ENCODE measurements at regions not wholly inside any gene's neighbourhood (a gene's known extent, or its start where the extent isn't known, plus 50 kb on each side); places are given as distances from the start of the nearest gene placed in this dataset.

DNA sequence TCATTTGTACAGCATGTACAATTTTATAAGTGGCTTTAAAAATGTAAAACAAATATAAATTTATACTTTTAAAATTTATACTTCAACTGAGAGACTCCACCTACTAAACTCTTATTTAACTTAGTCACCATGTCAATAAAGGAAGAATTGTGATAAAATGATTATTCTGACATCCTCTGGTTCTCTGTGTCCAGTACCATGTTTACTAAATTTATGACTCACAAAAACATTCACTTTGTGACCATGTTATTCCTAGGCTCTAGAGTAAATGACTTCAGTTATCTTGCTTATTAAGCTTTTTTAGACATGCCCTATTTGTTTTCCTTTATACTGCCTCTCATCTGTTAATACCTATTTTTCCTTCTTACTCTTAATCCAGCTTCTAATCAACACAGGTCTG lies 959.6 kb upstream of the SLC39A10 start:
- no peak overlapping the region for H3K4me2 ChIP-seq (ENCODE audit: insufficient read depth, low read length)
- H4K20me1 ChIP-seq (ENCODE audit: insufficient read depth, low read length), result no peaks in the 10 kb centered on the region
- H3K79me2 ChIP-seq (ENCODE audit: insufficient read depth, low read length), result no peaks in the 10 kb centered on the region
- H3K4me1 ChIP-seq (ENCODE audit: insufficient read depth, low read length), result no peaks in the 10 kb centered on the region
- no peak overlapping the region for H2AFZ ChIP-seq (ENCODE audit: low read length)
- no peaks in the 10 kb centered on the region for H3K36me3 ChIP-seq (ENCODE audit: insufficient read depth, low read length)
- no peak overlapping the region for H3K4me3 ChIP-seq (ENCODE audit: insufficient read depth, low read length)
- TF ChIP-seq, protein P1, sequence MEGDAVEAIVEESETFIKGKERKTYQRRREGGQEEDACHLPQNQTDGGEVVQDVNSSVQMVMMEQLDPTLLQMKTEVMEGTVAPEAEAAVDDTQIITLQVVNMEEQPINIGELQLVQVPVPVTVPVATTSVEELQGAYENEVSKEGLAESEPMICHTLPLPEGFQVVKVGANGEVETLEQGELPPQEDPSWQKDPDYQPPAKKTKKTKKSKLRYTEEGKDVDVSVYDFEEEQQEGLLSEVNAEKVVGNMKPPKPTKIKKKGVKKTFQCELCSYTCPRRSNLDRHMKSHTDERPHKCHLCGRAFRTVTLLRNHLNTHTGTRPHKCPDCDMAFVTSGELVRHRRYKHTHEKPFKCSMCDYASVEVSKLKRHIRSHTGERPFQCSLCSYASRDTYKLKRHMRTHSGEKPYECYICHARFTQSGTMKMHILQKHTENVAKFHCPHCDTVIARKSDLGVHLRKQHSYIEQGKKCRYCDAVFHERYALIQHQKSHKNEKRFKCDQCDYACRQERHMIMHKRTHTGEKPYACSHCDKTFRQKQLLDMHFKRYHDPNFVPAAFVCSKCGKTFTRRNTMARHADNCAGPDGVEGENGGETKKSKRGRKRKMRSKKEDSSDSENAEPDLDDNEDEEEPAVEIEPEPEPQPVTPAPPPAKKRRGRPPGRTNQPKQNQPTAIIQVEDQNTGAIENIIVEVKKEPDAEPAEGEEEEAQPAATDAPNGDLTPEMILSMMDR (IDR thresholded peaks at IDR 0.05; ENCODE audit: extremely low read depth, low read depth, low read length), result no peak
- H3K27me3 ChIP-seq (ENCODE audit: insufficient read depth, low read length), result no peaks in the 10 kb centered on the region
- H3K27ac ChIP-seq (ENCODE audit: low read depth, low read length), result no peak overlapping the region
- no peaks in the 10 kb centered on the region for H3K9me3 ChIP-seq (ENCODE audit: low read depth, low read length)
- no peak for DNase-seq (ENCODE audit: insufficient read length, low spot score, missing footprints)

DNA sequence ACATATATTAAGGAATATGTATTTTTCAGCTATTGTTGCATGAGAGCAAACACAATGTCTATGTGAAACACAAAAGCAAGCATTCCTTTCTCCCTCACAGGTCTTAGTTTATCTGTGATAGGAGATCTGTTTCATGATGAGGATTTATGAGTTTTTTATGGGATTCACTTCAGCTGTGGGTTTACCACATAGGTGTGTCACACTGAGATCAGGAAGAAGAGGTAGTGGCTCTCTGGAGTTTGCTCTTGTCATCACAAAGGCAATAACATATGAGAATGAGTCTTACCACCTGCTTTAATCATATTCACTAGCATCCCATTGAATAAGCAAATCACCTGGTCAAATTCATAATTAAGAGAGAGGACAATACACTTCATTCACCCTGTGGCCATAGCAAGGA lies 960.3 kb upstream of the SLC39A10 start:
- Histone ChIP-seq H3K27ac (ENCODE audit: low read depth, low read length) (no peak overlapping the region), H3K36me3 (ENCODE audit: insufficient read depth, low read length) (no peaks in the 10 kb centered on the region), H3K9me3 (ENCODE audit: low read depth, low read length) (no peaks in the 10 kb centered on the region), H3K79me2 (ENCODE audit: insufficient read depth, low read length) (no peaks in the 10 kb centered on the region), H3K27me3 (ENCODE audit: insufficient read depth, low read length) (no peaks in the 10 kb centered on the region), H2AFZ (ENCODE audit: low read length) (no peak overlapping the region), H3K4me3 (ENCODE audit: insufficient read depth, low read length) (no peak overlapping the region), H4K20me1 (ENCODE audit: insufficient read depth, low read length) (no peaks in the 10 kb centered on the region), H3K4me2 (ENCODE audit: insufficient read depth, low read length) (no peak overlapping the region), H3K4me1 (ENCODE audit: insufficient read depth, low read length) (no peaks in the 10 kb centered on the region)
- TF ChIP-seq, protein P1 (IDR thresholded peaks at IDR 0.05; ENCODE audit: extremely low read depth, low read depth, low read length), result no peak
- DNase-seq (ENCODE audit: insufficient read length, low spot score, missing footprints), result no peak

DNA sequence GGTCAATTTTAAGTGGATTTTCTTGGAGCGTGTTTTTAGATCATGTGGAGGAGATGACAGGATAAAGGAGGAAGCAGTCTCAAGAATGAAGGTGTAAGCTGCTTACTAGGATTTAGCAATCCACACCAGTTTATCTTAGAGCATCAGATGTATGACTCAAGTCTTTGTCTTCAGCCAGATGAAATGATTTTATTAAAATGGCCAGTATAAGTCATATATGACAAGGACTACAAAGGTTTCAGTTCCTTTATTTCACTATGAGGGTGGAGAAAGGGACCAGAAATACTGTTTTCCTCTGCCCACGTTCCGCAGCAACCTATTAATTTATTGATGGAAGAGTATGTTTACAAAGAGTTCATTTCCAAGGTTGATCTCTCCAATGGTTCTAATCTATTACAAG lies 970.5 kb upstream of the SLC39A10 start:
- H3K36me3 ChIP-seq (ENCODE audit: insufficient read depth, low read length), result no peaks in the 10 kb centered on the region
- no peaks in the 10 kb centered on the region for H4K20me1 ChIP-seq (ENCODE audit: insufficient read depth, low read length)
- DNase-seq (ENCODE audit: insufficient read length, low spot score, missing footprints), result no peak
- no peak overlapping the region for H2AFZ ChIP-seq (ENCODE audit: low read length)
- no peaks in the 10 kb centered on the region for H3K27me3 ChIP-seq (ENCODE audit: insufficient read depth, low read length)
- H3K27ac ChIP-seq (ENCODE audit: low read depth, low read length), result no peak overlapping the region
- no peak overlapping the region for H3K4me3 ChIP-seq (ENCODE audit: insufficient read depth, low read length)
- H3K79me2 ChIP-seq (ENCODE audit: insufficient read depth, low read length), result no peaks in the 10 kb centered on the region
- TF ChIP-seq, protein P1 (IDR thresholded peaks at IDR 0.05; ENCODE audit: extremely low read depth, low read depth, low read length), result no peak
- no peaks in the 10 kb centered on the region for H3K4me1 ChIP-seq (ENCODE audit: insufficient read depth, low read length)
- no peaks in the 10 kb centered on the region for H3K9me3 ChIP-seq (ENCODE audit: low read depth, low read length)
- H3K4me2 ChIP-seq (ENCODE audit: insufficient read depth, low read length), result no peak overlapping the region

DNA sequence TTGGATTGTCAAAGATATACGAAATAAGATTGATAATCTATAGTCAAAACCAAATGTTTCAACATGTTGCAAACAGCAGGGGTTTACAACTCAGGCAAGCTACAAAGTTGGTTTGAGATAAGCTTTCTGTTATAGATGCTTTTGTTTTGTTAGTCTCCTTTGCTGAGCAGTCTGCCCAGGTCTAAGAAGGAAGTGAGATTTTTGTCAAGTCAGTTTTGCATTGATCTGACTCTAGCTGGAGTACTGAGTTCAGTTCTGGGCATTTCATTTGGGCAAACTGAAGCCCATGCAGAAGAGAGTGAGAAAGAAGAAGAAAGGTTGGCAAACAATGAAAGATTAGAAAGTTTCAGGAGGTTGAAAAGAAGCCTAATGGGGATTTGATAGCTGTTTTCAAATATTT lies 983.0 kb upstream of the SLC39A10 start:
- TF ChIP-seq, protein P1 (IDR thresholded peaks at IDR 0.05; ENCODE audit: extremely low read depth, low read depth, low read length), result no peak
- Histone ChIP-seq H3K79me2 (ENCODE audit: insufficient read depth, low read length) (no peaks in the 10 kb centered on the region), H3K4me2 (ENCODE audit: insufficient read depth, low read length) (no peak overlapping the region), H3K9me3 (ENCODE audit: low read depth, low read length) (peaks cover 1% of the 10 kb centered on the region), H2AFZ (ENCODE audit: low read length) (no peak overlapping the region), H3K36me3 (ENCODE audit: insufficient read depth, low read length) (no peaks in the 10 kb centered on the region), H3K4me1 (ENCODE audit: insufficient read depth, low read length) (no peaks in the 10 kb centered on the region), H4K20me1 (ENCODE audit: insufficient read depth, low read length) (no peaks in the 10 kb centered on the region), H3K27ac (ENCODE audit: low read depth, low read length) (no peak overlapping the region), H3K27me3 (ENCODE audit: insufficient read depth, low read length) (no peaks in the 10 kb centered on the region), H3K4me3 (ENCODE audit: insufficient read depth, low read length) (no peak overlapping the region)
- DNase-seq (ENCODE audit: insufficient read length, low spot score, missing footprints), result no peak

All from osteoblast (primary cell).